ENCODE measurements at regions not wholly inside any gene's neighbourhood (a gene's known extent, or its start where the extent isn't known, plus 50 kb on each side); places are given as distances from the start of the nearest gene placed in this dataset.

DNA sequence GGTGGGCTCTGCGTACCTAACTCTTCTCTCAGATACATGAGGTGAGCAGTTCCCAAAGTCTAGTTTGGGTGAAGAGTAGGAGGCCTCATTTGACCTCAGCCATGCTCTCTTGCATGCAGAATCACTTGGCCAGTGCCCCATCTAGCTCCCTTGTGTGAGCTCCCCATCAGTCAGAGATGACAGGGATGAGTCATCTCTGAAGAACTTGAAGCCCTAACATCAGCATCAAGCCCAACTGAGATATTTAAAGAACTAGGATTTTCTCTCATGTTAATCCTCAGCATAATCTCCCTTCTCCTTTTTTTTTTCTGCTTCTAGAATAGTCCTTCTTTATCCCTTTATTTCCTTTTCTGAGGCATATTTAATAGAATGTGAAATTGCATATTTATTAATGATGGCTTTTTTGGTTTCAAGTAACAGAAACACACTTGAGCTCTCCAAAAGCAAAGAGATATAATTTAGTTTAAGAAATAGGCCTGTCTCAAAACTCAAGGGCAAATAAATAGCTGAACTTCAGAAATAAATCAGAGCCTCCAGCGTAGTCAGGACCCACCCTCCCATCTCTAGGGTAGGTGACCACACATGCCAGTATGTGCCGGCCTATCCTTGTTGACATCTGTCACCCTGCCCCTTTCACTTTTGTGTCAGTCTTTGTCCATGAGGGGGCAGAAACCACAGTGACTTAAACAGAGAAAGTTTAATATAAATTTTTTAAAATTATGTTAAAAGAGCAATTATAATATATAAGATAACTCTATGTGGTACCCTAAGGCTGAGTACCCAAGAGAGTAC is 112.3 kb downstream of the TSEN15 start:
- TF ChIP-seq, protein P1, sequence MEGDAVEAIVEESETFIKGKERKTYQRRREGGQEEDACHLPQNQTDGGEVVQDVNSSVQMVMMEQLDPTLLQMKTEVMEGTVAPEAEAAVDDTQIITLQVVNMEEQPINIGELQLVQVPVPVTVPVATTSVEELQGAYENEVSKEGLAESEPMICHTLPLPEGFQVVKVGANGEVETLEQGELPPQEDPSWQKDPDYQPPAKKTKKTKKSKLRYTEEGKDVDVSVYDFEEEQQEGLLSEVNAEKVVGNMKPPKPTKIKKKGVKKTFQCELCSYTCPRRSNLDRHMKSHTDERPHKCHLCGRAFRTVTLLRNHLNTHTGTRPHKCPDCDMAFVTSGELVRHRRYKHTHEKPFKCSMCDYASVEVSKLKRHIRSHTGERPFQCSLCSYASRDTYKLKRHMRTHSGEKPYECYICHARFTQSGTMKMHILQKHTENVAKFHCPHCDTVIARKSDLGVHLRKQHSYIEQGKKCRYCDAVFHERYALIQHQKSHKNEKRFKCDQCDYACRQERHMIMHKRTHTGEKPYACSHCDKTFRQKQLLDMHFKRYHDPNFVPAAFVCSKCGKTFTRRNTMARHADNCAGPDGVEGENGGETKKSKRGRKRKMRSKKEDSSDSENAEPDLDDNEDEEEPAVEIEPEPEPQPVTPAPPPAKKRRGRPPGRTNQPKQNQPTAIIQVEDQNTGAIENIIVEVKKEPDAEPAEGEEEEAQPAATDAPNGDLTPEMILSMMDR (IDR thresholded peaks at IDR 0.05; ENCODE audit: extremely low read depth, missing control alignments), result no peak
- peak; percentile 65 for DNase-seq (ENCODE audit: low spot score)

DNA sequence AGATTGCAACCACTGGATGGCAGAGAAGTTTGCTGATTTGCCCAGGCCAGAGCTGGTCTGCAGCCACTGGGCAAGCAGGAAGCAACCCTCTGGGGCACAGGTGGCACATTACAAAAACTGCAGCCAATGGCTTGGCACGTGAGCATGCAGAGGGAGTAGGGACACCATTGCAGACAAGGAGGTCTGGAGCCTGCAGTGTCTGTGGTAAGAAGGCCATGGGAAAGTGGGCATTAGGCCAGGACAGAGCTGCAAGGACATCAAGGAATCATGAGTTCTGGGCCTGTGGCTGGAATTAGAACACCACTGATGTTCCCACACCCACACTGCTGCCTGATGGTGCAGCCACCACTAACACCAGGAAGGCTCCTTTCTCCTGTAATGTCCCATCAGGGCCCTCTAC is 113.0 kb downstream of the TSEN15 start:
- no peak for DNase-seq (ENCODE audit: low spot score)

DNA sequence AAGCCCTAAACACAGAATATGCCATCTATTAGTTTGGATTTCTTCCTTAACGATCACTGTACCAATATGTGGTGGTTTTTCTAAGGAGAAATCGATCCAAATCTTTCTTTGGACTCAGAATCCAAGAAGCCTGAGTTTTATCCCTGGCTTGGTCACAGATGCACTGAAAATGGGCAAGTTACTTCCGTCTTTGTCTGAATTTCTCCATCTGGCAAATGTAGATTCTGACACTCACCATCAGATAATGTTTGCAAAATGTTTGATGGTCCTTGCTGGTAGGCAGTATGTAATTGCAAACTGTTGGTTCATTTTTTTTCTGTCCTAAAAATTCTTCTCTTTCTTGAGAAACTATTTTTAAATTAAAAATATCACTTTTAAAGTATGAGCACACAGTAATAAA is 115.0 kb downstream of the TSEN15 start:
- TF ChIP-seq, protein P1 (IDR thresholded peaks at IDR 0.05; ENCODE audit: extremely low read depth, missing control alignments), result no peak
- no peak for DNase-seq (ENCODE audit: low spot score)

More for the DNA sequence above, 113.0 kb downstream of the TSEN15 start:
- TF ChIP-seq, protein P1 (IDR thresholded peaks at IDR 0.05; ENCODE audit: extremely low read depth, missing control alignments), result no peak

DNA sequence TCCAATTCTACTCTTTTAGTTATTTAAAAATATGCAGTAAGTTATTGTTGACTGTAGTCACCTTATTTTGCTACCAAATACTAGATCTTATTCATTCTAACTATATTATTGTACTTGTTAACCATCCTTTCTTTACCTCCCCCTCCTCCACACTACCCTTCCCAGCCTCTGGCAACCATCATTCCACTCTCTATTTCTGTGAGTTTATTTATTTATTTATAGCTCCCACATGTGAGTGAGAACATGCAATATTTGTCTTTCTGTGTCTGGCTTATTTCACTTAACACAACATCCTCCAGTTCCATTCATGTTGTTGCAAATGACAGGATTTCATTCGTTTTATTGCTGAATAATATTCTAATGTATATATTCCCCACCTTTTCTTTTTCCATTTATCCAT is 115.8 kb downstream of the TSEN15 start:
- no peak for DNase-seq (ENCODE audit: low spot score)

DNA sequence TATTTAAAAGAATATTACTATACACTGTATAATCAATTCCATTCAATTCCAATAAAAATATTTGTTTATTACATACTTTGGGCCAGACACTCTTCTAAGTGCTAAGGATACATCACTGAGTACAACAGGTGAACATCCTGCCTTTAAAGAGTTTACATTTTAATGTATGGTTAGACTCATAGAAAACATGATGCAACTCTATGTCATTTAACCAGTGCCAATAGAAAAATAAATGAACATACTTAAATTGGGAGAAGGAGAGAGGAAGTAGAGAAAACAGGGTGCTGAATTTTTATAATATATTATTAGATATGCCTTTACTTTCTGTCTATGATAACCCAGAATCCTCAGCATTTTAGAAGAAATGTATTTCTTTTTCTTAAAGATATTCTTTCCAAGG is 119.2 kb downstream of the TSEN15 start:
- TF ChIP-seq, protein P1 (IDR thresholded peaks at IDR 0.05; ENCODE audit: extremely low read depth, missing control alignments), result no peak

More for the DNA sequence above, 115.8 kb downstream of the TSEN15 start:
- TF ChIP-seq, protein P1 (IDR thresholded peaks at IDR 0.05; ENCODE audit: extremely low read depth, missing control alignments), result no peak

DNA sequence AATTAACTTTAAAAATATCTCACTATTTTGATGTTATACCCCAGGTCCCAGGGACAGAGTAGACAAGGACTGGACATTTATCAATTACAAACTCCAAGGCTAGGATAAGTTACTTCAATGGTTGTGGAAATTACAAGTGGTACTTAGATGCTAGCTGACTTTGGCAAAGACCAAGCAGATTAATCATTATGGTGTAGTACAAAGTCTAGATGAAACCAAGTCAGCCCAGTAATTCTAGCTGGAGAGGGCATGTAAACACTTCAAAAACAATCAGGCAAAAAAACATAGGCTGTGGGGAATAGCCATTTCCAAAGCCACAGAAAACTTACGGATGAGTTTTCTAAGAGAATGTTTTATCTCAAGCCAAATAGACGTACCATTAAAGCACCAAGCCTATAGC is 124.5 kb downstream of the TSEN15 start:
- DNase-seq (ENCODE audit: low spot score), result no peak
- TF ChIP-seq, protein P1 (IDR thresholded peaks at IDR 0.05; ENCODE audit: extremely low read depth, missing control alignments), result no peak

More for the DNA sequence above, 119.2 kb downstream of the TSEN15 start:
- DNase-seq (ENCODE audit: low spot score), result no peak

DNA sequence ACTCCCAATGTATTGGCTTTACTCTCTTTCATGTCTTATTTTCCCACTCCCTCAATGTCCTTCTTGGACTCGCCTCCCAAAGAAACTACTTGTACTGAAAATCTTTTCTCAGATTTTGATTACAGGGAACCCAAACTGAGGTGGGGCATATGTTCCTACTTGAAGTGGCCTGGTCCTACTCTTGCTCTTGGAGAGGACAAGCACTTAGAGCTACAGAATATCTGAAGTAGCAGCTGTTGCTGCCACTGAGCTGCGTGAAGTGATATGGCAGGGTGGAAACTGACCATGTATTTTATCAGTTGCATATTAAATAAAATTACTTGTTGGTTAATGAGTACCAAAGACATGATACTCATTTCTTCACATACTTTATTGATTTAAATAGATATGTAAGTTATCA is 129.5 kb downstream of the TSEN15 start:
- DNase-seq (ENCODE audit: low spot score), result no peak
- TF ChIP-seq, protein P1 (IDR thresholded peaks at IDR 0.05; ENCODE audit: extremely low read depth, missing control alignments), result no peak

All from GM20000 (cell line).